ENCODE measurements at regions not wholly inside any gene's neighbourhood (a gene's known extent, or its start where the extent isn't known, plus 50 kb on each side); places are given as distances from the start of the nearest gene placed in this dataset.

DNA sequence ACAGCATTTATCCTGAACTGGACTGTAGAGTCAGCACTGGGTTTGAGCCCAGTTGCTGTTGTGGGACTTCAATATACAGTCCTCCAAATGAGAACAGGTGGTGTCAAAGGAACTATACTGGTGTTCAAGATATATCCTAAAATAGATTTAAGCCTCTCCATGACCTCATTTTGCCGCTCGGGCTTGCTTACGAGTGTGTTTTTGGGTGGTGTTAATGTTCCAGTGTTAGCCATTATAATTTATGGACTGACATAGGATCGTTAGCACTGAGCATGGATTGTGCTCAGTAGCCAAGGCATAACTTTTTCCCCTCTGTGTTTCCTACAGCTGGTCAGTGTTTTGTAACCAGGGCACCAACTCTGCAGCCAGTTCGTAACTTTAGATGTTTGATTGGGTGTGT, 306.6 kb downstream of the SPATA31D1 start:
- no peak overlapping the region for H3K4me3 Mint-ChIP-seq

DNA sequence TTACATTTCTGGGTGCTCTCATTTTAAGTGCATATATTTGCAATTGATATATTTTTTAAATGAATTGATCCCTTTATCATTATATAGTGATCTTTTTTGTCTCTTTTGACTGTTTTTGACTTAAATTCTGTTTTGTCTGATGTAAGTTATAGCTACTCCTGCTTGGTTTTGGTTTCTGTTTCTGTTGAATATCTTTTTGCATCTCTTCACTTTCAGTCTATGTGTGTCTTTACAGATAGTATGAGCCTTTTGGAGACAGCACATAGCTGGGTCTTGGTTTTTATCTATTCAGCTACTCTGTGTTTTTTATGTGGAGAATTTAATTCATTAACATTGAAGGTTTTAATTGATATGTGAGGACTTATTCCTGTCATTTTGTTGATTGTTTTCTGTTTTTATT, 311.3 kb downstream of the SPATA31D1 start:
- H3K27me3 Mint-ChIP-seq (ENCODE audit: low read depth in 3 of 3) = peaks cover 0 to 3% (median 0%) of the 10 kb centered on the region in 3 donors
- peaks cover 0 to 9% of the 10 kb centered on the region in 2 donors for H3K4me1 Mint-ChIP-seq
- H3K4me3 Mint-ChIP-seq = no peak overlapping the region
- no peak for DNase-seq
- no peak overlapping the region for H3K27ac Mint-ChIP-seq
- peaks cover 0 to 3% (median 0%) of the 10 kb centered on the region in 3 donors for H3K36me3 Mint-ChIP-seq
- H3K9me3 Mint-ChIP-seq = peaks cover 0 to 21% (median 6%) of the 10 kb centered on the region in 6 donors

More for the DNA sequence above, 306.6 kb downstream of the SPATA31D1 start:
- Mint-ChIP-seq H3K36me3 (peaks cover 0 to 1% (median 0%) of the 10 kb centered on the region in 3 donors), H3K27ac (no peak overlapping the region), H3K27me3 (ENCODE audit: low read depth in 3 of 3) (no peaks in the 10 kb centered on the region), H3K9me3 (peaks cover under 1 to 10% (median 3%) of the 10 kb centered on the region in 6 donors), H3K4me1 (peaks cover 0 to 7% of the 10 kb centered on the region in 2 donors)
- DNase-seq = no peak

DNA sequence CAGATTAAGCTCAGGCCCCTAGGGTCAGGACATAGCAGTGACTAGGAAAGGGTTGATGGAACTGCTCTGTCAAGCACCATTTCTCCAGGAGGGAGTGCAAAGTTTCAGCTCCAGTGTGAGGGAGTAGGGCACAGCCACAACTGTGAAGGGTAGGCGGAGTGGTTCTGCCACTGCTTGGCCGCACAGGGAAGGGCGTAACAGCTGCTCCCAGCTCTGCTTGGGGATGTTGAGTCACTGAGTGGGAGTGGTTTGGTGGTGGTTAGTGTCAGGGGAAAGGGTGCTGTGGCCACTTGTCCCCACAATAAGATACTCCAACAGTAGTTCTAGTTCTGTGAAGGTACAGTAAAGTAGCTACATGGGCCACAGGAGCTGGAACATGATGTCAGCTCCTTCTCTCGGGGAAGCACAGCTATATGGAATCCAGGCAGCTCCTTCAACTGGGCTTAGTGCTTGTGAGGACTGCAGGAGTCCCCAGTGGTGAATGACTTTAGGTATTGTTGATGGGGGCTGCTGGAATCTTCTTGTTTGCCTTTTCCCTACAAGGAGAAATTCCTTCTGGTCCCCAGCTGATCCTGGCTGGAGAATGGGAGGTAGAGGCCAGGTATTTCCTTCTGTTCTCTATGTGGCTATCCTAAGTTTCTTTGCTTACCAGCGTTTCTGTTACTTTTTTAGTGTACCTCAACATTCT, 314.5 kb downstream of the SPATA31D1 start:
- Mint-ChIP-seq H3K9me3 (peaks cover 0 to 21% (median 5%) of the 10 kb centered on the region in 6 donors), H3K36me3 (peaks cover 0 to 3% (median 0%) of the 10 kb centered on the region in 3 donors), H3K4me1 (peaks cover 0 to 9% of the 10 kb centered on the region in 2 donors), H3K27me3 (ENCODE audit: low read depth in 3 of 3) (peaks cover 0 to 3% (median 0%) of the 10 kb centered on the region in 3 donors), H3K4me3 (no peak overlapping the region), H3K27ac (no peak overlapping the region)
- DNase-seq = no peak

DNA sequence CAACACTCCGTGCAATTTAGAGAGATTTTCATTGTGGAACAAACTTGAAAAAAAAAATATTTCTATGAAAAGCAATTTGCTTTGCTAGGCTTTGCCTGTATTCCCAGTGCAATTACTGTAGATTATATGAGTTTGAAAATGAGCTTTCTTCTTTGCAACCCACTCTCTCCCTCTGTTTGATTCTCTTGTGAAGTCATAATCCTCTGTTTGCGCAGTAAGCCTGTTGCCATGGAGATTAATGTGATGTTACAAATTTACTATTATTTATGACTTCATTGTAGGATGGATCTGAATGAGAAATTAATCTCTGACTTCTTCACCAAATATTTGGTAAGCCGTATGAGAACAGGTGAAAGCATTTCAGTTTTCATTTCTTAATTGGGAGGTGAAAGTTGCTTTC, 320.3 kb downstream of the SPATA31D1 start:
- H3K27ac Mint-ChIP-seq = no peak overlapping the region
- H3K27me3 Mint-ChIP-seq (ENCODE audit: low read depth in 3 of 3) = peaks cover 0 to 2% (median 0%) of the 10 kb centered on the region in 3 donors
- H3K4me1 Mint-ChIP-seq = no peaks in the 10 kb centered on the region
- no peaks in the 10 kb centered on the region for H3K36me3 Mint-ChIP-seq
- no peak for DNase-seq
- no peak overlapping the region for H3K4me3 Mint-ChIP-seq
- peaks cover 0 to 23% (median under 1%) of the 10 kb centered on the region in 6 donors for H3K9me3 Mint-ChIP-seq

DNA sequence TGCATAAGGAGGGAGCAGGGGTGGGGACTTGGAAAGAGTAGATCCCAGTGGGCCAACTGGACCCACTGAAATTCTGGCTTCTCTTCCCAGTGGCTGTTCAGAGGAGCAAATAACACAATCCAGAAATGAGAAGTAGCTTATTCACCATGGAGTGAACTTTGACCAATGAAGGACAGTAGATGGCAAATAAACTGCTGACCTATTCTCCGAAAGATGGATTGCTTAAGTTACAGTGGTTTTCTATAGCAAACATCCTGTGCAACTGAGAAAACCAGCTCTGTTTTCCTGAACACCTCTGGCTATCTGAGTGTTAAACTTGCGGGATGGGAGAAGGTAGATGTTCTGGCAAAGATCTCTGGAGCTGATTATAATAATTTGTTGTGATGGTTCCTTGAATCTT, 325.1 kb downstream of the SPATA31D1 start:
- no peaks in the 10 kb centered on the region for H3K36me3 Mint-ChIP-seq
- H3K4me3 Mint-ChIP-seq = no peak overlapping the region
- H3K27me3 Mint-ChIP-seq (ENCODE audit: low read depth in 3 of 3) = peaks cover 0 to 3% (median 0%) of the 10 kb centered on the region in 3 donors
- peaks cover 0 to 19% (median 2%) of the 10 kb centered on the region in 6 donors for H3K9me3 Mint-ChIP-seq
- no peak overlapping the region for H3K27ac Mint-ChIP-seq
- no peaks in the 10 kb centered on the region for H3K4me1 Mint-ChIP-seq
- DNase-seq = no peak

DNA sequence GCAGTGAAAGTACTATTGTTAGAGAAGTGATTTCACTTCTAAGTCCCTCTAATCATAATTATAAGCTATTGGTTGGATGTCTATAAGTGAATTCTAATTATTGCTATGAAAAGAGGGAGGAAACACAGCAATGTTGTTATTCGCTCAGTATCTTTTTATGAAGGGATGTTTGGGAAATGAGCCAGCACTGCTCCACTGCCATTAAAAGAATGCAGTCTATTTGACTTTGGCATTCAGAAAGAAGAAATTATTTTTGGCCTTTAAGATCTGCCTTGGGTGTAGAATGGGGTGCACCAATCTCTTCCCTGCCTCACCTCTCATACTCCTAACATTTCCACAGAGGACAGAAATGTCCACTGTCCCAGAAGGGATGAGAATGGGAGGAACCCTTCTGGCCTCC, 332.0 kb downstream of the SPATA31D1 start:
- peaks cover 2 to 8% (median 2%) of the 10 kb centered on the region in 3 donors for H3K27me3 Mint-ChIP-seq (ENCODE audit: low read depth in 3 of 3)
- no peak overlapping the region for H3K4me3 Mint-ChIP-seq

DNA sequence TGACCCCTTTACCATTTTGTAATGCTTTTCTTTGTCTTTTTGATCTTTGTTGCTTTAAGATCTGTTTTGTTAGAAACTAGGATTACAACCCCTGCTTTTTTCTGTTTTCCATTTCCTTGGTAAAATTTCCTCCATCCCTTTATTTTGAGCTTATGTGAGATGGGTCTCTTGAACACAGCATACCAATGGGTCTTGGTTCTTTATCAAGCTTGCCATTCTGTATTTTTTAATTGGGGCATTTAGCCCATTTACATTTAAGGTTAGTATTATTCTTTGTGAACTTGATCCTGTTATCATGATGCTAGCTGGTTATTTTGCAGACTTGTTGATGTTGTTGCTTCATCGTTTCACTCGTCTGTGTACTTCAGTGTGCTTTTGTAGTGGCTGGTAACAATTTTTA, 337.3 kb downstream of the SPATA31D1 start:
- H3K27me3 Mint-ChIP-seq (ENCODE audit: low read depth in 3 of 3) = peaks cover 2 to 8% (median 4%) of the 10 kb centered on the region in 3 donors

More for the DNA sequence above, 332.0 kb downstream of the SPATA31D1 start:
- H3K4me1 Mint-ChIP-seq = no peaks in the 10 kb centered on the region
- H3K9me3 Mint-ChIP-seq = peaks cover 1 to 31% (median 18%) of the 10 kb centered on the region in 6 donors
- H3K36me3 Mint-ChIP-seq = peaks cover 0 to 8% (median 0%) of the 10 kb centered on the region in 3 donors
- H3K27ac Mint-ChIP-seq = no peak overlapping the region
- no peak for DNase-seq

DNA sequence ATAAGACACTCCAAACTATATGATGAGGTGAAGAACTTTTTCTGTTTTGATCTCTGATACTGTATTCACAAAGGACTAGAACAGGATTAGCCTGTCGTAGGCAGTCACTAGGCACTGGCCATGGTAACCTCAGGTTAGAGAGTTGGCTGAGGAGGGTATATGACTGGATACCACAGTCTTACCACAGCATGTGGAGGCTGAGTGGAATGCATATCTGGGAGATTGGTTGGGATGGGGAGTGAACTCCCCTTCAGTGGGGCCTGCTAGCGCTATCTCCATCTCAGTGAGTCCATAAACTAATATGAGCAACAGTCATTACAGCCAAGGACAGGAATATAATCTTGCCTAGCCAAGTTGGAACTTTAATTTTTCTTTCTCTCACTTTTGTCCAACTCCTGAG, 339.1 kb downstream of the SPATA31D1 start:
- H3K27me3 Mint-ChIP-seq (ENCODE audit: low read depth in 3 of 3) = peaks cover 2 to 4% (median 3%) of the 10 kb centered on the region in 3 donors
- H3K9me3 Mint-ChIP-seq = peaks cover 11 to 53% (median 25%) of the 10 kb centered on the region in 6 donors
- H3K4me1 Mint-ChIP-seq = no peaks in the 10 kb centered on the region
- H3K36me3 Mint-ChIP-seq = peaks cover 0 to 8% (median 0%) of the 10 kb centered on the region in 3 donors
- DNase-seq = no peak
- H3K27ac Mint-ChIP-seq = no peak overlapping the region
- H3K4me3 Mint-ChIP-seq = no peak overlapping the region

More for the DNA sequence above, 337.3 kb downstream of the SPATA31D1 start:
- no peak for DNase-seq
- Mint-ChIP-seq H3K4me1 (no peaks in the 10 kb centered on the region), H3K36me3 (peaks cover 0 to 8% (median 0%) of the 10 kb centered on the region in 3 donors), H3K9me3 (peaks cover 11 to 53% (median 25%) of the 10 kb centered on the region in 6 donors), H3K4me3 (no peak overlapping the region), H3K27ac (no peak overlapping the region)

DNA sequence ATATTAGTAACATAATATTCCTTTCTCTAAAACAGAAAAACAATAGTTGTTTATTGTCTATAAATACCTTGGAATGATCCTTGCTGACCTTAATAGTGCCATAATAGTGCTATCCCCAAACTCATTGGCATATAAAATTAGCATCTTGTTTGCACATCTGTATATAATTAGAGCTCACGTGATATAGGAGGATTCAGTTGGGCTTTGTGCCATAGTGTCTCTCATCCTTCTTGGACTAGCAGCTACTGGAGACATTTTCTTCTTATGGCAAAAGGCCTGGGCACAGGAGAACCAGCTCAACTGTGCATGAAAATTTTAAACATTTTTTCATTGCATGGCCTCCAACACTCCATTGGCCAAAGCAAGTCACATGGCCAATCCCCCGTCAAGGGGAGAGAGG, 342.5 kb downstream of the SPATA31D1 start:
- DNase-seq = no peak
- H3K9me3 Mint-ChIP-seq = peaks cover 5 to 28% (median 13%) of the 10 kb centered on the region in 6 donors
- peaks cover 0 to 2% (median 2%) of the 10 kb centered on the region in 3 donors for H3K27me3 Mint-ChIP-seq (ENCODE audit: low read depth in 3 of 3)
- no peaks in the 10 kb centered on the region for H3K36me3 Mint-ChIP-seq
- H3K4me3 Mint-ChIP-seq = no peak overlapping the region
- H3K27ac Mint-ChIP-seq = no peak overlapping the region
- no peaks in the 10 kb centered on the region for H3K4me1 Mint-ChIP-seq

DNA sequence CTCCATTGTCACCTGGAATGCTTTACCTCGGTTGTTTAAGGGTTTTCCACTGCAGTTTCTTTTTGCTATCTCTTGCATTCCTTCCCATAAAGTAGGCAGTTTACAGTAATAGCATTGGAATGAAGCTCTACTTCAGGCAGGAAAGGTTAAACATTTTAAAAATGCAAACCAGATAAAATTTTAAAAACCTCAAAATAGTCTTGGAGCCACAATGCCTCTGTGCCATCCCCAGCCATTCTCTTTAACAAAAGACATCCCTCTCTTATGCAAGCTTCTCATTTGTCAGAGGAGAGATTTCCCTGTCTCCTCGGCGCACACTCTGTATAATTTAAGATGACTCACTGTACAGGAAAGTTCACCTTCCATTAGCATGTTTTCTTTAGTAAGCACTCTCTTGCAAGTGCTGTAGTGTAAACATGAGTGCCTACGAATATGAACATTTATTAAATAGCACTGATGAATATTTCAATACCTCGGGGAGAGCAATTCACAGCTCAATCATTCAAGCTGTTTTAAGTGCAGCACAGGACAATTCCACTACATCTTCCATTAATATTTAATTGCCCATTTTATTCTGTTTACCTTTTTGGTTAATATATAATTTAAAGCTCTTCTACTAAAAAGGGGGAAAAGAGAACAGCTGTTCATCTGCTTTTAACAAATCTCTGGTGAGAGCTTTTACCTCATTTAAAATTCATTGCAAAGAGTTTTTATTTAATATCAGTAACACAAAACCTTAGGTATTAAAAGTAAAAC, 343.6 kb downstream of the SPATA31D1 start:
- Mint-ChIP-seq H3K4me3 (no peak overlapping the region), H3K27me3 (ENCODE audit: low read depth in 3 of 3) (peaks cover 0 to 2% (median 0%) of the 10 kb centered on the region in 3 donors), H3K36me3 (no peaks in the 10 kb centered on the region), H3K27ac (no peak overlapping the region), H3K9me3 (peaks cover 0 to 21% (median 7%) of the 10 kb centered on the region in 6 donors), H3K4me1 (no peaks in the 10 kb centered on the region)
- no peak for DNase-seq

DNA sequence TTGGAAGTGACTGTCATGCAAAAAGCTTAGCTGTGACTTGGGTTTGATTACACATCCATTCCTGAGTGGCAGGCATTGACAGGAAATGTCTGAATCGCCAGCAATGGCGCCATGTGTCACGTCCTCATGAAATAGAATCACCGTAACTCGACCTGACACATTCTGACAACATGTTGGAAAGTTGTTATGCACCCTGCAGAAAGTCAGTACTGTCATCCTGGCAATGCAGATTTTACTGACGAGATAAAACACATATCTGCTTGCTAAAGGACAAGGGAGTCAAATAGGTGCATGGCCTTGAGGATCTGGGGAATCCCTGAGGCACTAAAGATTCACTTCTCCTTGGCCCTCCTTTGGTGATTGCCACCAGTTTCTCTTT, 344.2 kb downstream of the SPATA31D1 start:
- no peak overlapping the region for H3K27ac Mint-ChIP-seq
- no peaks in the 10 kb centered on the region for H3K36me3 Mint-ChIP-seq
- no peak overlapping the region for H3K4me3 Mint-ChIP-seq

DNA sequence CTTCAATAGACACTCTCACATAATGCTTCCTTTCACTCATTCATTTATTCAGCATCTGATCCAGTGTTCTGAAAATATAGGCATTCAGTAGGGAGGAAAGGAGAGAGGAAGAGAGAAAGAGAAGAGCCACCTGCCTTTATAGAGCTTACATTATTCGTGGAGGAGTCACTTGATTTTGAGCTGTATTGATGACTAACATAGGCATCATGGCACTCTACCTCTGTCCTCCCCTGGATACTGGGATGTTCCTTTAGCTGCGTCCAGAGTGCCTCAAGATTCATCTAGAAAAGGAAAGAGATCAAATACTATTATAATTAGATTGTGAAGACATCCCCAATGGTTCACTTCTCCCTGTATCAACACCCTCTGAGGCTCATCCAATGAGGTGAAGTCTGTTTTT, 345.1 kb downstream of the SPATA31D1 start:
- Mint-ChIP-seq H3K36me3 (no peaks in the 10 kb centered on the region), H3K4me3 (no peak overlapping the region), H3K4me1 (no peaks in the 10 kb centered on the region), H3K27ac (no peak overlapping the region), H3K27me3 (ENCODE audit: low read depth in 3 of 3) (no peaks in the 10 kb centered on the region), H3K9me3 (peaks cover 0 to 14% (median 6%) of the 10 kb centered on the region in 6 donors)
- DNase-seq = no peak

More for the DNA sequence above, 344.2 kb downstream of the SPATA31D1 start:
- Mint-ChIP-seq H3K9me3 (peaks cover 0 to 15% (median 7%) of the 10 kb centered on the region in 6 donors), H3K27me3 (ENCODE audit: low read depth in 3 of 3) (peaks cover 0 to under 1% (median 0%) of the 10 kb centered on the region in 3 donors), H3K4me1 (no peaks in the 10 kb centered on the region)
- no peak for DNase-seq

DNA sequence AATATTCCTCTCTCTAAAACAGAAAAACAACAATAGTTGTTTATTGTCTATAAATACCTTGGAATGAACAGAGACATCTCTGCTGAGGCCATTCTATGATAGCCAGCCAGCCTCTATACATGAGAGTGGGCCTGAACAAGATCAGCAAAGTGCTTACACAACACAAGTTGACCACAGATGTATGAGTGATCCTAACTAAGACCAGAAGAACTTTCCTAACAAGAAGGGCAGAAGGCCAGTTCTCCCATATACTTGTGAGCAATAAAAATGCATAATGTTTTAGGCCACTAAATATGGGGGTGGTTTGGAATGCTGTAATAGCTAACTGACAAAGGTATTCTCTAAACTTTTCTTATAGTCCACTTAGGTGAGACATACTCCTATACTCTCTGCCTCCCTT, 345.7 kb downstream of the SPATA31D1 start:
- Mint-ChIP-seq H3K36me3 (no peaks in the 10 kb centered on the region), H3K4me3 (no peak overlapping the region), H3K9me3 (peaks cover 0 to 13% (median 2%) of the 10 kb centered on the region in 6 donors), H3K27me3 (ENCODE audit: low read depth in 3 of 3) (no peaks in the 10 kb centered on the region), H3K4me1 (peaks cover 0 to 3% of the 10 kb centered on the region in 2 donors), H3K27ac (no peak overlapping the region)
- no peak for DNase-seq

DNA sequence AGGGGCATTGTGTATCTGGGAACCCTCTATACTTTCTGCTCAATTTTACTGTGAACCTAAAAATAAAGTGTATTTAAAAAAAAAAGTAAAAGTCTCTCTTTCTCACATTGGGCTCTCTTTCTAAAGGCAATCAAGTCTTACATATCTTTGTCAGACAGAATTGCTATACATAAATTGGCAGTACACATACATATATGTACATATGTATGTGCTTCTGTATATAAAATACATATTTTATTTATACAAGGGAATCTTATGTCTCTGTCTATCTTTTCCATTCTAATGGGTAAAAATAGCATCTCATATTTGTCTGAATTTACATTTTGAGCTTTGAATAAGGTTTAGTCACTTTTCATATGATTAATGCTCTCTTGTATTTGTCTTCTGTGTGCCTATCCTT, 348.8 kb downstream of the SPATA31D1 start:
- peaks cover 0 to 3% of the 10 kb centered on the region in 2 donors for H3K4me1 Mint-ChIP-seq
- H3K36me3 Mint-ChIP-seq = no peaks in the 10 kb centered on the region
- peaks cover 0 to 8% (median 2%) of the 10 kb centered on the region in 6 donors for H3K9me3 Mint-ChIP-seq
- H3K27me3 Mint-ChIP-seq (ENCODE audit: low read depth in 3 of 3) = no peaks in the 10 kb centered on the region
- no peak for DNase-seq
- H3K27ac Mint-ChIP-seq = no peak overlapping the region
- no peak overlapping the region for H3K4me3 Mint-ChIP-seq

Data from immature natural killer cell (primary cell).